ENCODE measurements at regions not wholly inside any gene's neighbourhood (a gene's known extent, or its start where the extent isn't known, plus 50 kb on each side); places are given as distances from the start of the nearest gene placed in this dataset.

DNA sequence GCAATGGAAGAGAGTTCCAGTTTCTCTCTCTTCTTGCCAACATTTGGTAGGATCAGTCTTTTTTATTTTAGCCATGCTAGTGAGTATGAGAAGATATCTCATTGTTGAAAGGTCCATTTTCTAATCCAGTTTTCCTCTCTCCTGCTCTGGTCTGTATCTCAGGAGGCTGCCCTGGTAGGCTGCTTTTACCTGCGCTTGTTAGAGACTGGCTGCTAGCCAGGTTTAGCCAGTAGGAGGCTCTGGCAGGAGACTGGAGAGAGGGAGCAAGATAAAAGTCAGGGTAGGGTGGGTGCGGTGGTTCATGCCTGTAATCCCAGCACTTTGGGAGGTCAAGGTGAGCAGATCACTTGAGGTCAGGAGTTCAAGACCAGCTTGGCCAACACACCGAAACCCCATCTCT, 68.6 kb upstream of the FOXP4 start:
- ATAC-seq (ENCODE audit: insufficient number of reproducible peaks, low FRiP score, low read depth) (no peak), DNase-seq (ENCODE audit: low spot score) (no peak)
- TF ChIP-seq, protein P1, sequence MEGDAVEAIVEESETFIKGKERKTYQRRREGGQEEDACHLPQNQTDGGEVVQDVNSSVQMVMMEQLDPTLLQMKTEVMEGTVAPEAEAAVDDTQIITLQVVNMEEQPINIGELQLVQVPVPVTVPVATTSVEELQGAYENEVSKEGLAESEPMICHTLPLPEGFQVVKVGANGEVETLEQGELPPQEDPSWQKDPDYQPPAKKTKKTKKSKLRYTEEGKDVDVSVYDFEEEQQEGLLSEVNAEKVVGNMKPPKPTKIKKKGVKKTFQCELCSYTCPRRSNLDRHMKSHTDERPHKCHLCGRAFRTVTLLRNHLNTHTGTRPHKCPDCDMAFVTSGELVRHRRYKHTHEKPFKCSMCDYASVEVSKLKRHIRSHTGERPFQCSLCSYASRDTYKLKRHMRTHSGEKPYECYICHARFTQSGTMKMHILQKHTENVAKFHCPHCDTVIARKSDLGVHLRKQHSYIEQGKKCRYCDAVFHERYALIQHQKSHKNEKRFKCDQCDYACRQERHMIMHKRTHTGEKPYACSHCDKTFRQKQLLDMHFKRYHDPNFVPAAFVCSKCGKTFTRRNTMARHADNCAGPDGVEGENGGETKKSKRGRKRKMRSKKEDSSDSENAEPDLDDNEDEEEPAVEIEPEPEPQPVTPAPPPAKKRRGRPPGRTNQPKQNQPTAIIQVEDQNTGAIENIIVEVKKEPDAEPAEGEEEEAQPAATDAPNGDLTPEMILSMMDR (IDR thresholded peaks at IDR 0.05), result no peak
- no peaks in the 10 kb centered on the region for H3K27me3 ChIP-seq (replicated peaks; ENCODE audit: insufficient read depth)
- no peaks in the 10 kb centered on the region for H3K36me3 ChIP-seq
- no peak overlapping the region for H3K27ac ChIP-seq
- H3K4me3 ChIP-seq, result no peak overlapping the region
- H3K4me1 ChIP-seq (ENCODE audit: control insufficient read depth in 1 of 2, low read depth in 2 of 2), result no peaks in the 10 kb centered on the region
- H3K9me3 ChIP-seq, result no peaks in the 10 kb centered on the region

DNA sequence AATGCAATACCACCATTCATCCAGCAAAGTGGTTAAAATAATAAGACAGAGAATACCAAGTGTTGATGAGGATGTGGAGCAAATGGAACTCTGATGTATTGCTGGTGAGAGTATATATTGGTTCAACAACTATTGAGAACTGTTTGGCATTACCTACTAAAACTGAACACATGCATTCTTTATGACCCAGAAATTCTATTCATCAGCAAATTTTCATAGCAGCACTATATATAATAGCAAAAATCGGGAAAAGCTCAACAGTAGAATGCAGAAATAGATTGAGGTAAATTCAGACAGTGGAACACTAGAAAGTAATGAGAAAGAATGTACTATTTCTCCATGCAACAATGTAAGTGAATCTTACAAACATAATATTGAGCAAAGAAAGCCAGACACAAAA, 62.2 kb upstream of the FOXP4 start:
- H3K4me1 ChIP-seq (ENCODE audit: control insufficient read depth in 1 of 2, low read depth in 2 of 2), result no peaks in the 10 kb centered on the region
- no peaks in the 10 kb centered on the region for H3K27me3 ChIP-seq (replicated peaks; ENCODE audit: insufficient read depth)
- ATAC-seq (ENCODE audit: insufficient number of reproducible peaks, low FRiP score, low read depth) (no peak), DNase-seq (ENCODE audit: low spot score) (no peak)
- no peak overlapping the region for H3K4me3 ChIP-seq
- no peaks in the 10 kb centered on the region for H3K36me3 ChIP-seq
- TF ChIP-seq, protein P1 (IDR thresholded peaks at IDR 0.05), result no peak
- no peak overlapping the region for H3K27ac ChIP-seq
- H3K9me3 ChIP-seq, result no peaks in the 10 kb centered on the region

- DNase-seq (ENCODE audit: low spot score), result no peak
- H3K36me3 ChIP-seq, result no peaks in the 10 kb centered on the region
- ATAC-seq (ENCODE audit: insufficient number of reproducible peaks, low FRiP score, low read depth), result no peak
- H3K27me3 ChIP-seq (replicated peaks; ENCODE audit: insufficient read depth), result no peaks in the 10 kb centered on the region
- no peak overlapping the region for H3K4me3 ChIP-seq
- no peaks in the 10 kb centered on the region for H3K9me3 ChIP-seq
- TF ChIP-seq, protein P1 (IDR thresholded peaks at IDR 0.05), result no peak
- H3K4me1 ChIP-seq (ENCODE audit: control insufficient read depth in 1 of 2, low read depth in 2 of 2), result no peaks in the 10 kb centered on the region
- H3K27ac ChIP-seq, result no peak overlapping the region
Observed at GRCh38 chr6:41487860-41488432, 58.2 kb upstream of the FOXP4 start.

DNA sequence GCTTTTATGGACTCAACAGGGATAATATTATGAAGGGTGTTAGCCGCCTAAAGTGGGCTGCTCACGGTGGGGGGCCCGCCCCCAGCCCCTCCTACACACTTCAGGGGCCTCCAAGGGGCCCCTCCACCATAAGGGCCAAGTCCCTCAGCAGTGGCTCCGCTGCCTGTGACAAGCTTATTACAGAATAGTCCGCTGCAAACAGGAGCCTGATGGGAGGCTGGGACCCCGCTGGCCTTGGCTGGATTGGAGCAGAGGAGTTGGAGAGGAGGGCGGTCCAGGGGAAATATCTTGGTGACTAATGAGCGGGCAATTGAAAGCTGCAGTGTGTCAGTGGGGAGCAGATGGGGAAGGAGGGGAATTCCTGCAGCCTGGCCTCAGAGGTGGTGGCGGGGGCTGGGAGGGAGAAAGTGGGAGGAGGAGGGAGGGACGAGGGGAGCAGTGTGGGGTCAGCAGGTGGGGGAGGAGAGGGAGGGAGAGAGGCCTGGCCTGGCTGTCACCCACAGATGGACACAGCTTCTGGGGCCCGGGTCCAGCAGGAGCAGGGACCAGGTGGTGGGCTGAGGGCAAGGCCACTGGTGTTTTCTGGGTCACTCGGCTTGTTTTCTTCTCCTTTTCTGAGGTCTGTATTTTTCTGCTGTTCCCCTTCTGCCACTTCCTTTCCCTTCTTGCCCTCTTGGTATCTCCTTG, 57.6 kb upstream of the FOXP4 start:
- DNase-seq (ENCODE audit: low spot score), result no peak
- no peak overlapping the region for H3K4me3 ChIP-seq
- H3K27me3 ChIP-seq (replicated peaks; ENCODE audit: insufficient read depth), result no peaks in the 10 kb centered on the region
- H3K4me1 ChIP-seq (ENCODE audit: control insufficient read depth in 1 of 2, low read depth in 2 of 2), result no peaks in the 10 kb centered on the region
- H3K9me3 ChIP-seq, result no peaks in the 10 kb centered on the region
- no peaks in the 10 kb centered on the region for H3K36me3 ChIP-seq
- H3K27ac ChIP-seq, result no peak overlapping the region
- TF ChIP-seq, protein P1 (IDR thresholded peaks at IDR 0.05), result no peak
- no peak for ATAC-seq (ENCODE audit: insufficient number of reproducible peaks, low FRiP score, low read depth)

DNA sequence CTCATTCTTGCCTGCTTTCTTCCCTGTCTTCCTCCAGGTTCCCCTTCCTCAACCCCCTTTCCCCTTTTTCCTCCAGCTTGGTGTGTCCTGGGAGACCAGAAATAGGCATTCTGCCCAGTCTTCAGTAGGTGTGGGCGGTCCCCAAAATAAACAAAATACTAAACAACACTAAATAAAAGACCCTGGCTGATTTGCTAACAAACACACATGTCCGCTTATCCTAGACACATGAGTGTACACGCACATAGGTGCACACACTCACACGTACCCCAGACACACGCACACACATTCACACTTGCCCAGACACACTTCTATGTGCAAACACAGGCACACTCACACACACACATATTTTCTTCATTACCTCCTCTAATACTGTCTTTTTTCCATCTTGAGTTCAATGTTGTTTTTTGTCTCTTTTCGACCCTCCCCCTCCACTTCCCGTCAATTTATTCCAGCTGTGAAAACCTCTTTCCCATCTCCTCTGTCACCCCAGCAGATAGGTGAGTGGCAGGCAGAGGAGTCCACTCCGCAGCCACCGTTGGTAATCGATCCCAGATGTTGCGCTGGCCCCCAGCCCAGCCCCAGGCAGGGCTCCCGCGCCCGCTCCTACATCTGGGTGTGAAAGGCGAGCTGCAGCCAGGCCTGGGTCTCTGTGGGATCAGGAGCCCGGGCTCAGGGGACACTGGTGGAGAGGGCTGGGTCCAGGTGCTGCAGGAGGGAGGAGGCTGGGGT, 56.9 kb upstream of the FOXP4 start:
- no peaks in the 10 kb centered on the region for H3K27me3 ChIP-seq (replicated peaks; ENCODE audit: insufficient read depth)
- no peaks in the 10 kb centered on the region for H3K9me3 ChIP-seq
- H3K4me1 ChIP-seq (ENCODE audit: control insufficient read depth in 1 of 2, low read depth in 2 of 2), result no peaks in the 10 kb centered on the region
- TF ChIP-seq, protein P1 (IDR thresholded peaks at IDR 0.05), result no peak
- no peaks in the 10 kb centered on the region for H3K36me3 ChIP-seq
- H3K27ac ChIP-seq, result no peak overlapping the region
- ATAC-seq (ENCODE audit: insufficient number of reproducible peaks, low FRiP score, low read depth), result no peak
- H3K4me3 ChIP-seq, result no peak overlapping the region
- no peak for DNase-seq (ENCODE audit: low spot score)
